A673 (cell line): ENCODE measurements at regions not wholly inside any gene's neighbourhood (a gene's known extent, or its start where the extent isn't known, plus 50 kb on each side); places are given as distances from the start of the nearest gene placed in this dataset.

Source experiments
- BruUV-seq: library from RNA; stranded (reverse); fragments of 400-500 nt; replicated peaks from 2 replicates; lab custom pipeline; 2021; lab: Mats Ljungman, UMichigan
- CTCF ChIA-PET: fragments of 300-600 bp; sonication (Branson Sonifier 250); formaldehyde crosslinking; loops from one replicate; lab custom pipeline; 2022; ENCODE audit warnings: antibody characterized with exemption; lab: Charles Lee
- POLR2A ChIA-PET: fragments of 300-600 bp; sonication (Branson Sonifier 250); formaldehyde crosslinking; loops from one replicate; lab custom pipeline; 2022; ENCODE audit warnings: antibody characterized with exemption; ENCODE audit not compliant: low non-redundant PET; lab: Charles Lee
- DNase-seq: peaks from one replicate; pipeline ENCODE4 v3.0.0-alpha.2; 2015; ENCODE audit warnings: low spot score
- H3K27ac ChIP-seq: fragments of 200-600 bp; sonication (generic); 2 replicates; pipeline ENCODE4 v1.5.1; 2016; ENCODE audit warnings: mixed run types, low read depth, mild to moderate bottlenecking, mixed read lengths, antibody characterized with exemption, low read length; ENCODE audit not compliant: poor library complexity, severe bottlenecking
- H3K27me3 ChIP-seq: fragments of 200-600 bp; sonication (generic); replicated peaks from 2 replicates; pipeline ENCODE4 v1.6.1; 2017; ENCODE audit warnings: mixed run types, low read depth, mild to moderate bottlenecking, mixed read lengths, antibody characterized with exemption, low read length; ENCODE audit not compliant: insufficient read depth, poor library complexity
- H3K36me3 ChIP-seq: fragments of 200-600 bp; sonication (generic); 2 replicates; pipeline ENCODE4 v1.6.1; 2016; ENCODE audit warnings: mixed run types, mild to moderate bottlenecking, mixed read lengths, antibody characterized with exemption, low read length; ENCODE audit not compliant: insufficient read depth, poor library complexity, severe bottlenecking
- H3K4me1 ChIP-seq: fragments of 200-600 bp; sonication (generic); 2 replicates; pipeline ENCODE4 v1.6.1; 2017; ENCODE audit warnings: mixed run types, mild to moderate bottlenecking, mixed read lengths, antibody characterized with exemption, low read length; ENCODE audit not compliant: insufficient read depth, poor library complexity, severe bottlenecking
- H3K4me3 ChIP-seq: fragments of 200-600 bp; sonication (generic); 2 replicates; pipeline ENCODE4 v1.5.1; 2016; ENCODE audit warnings: low read depth, mixed run types, mild to moderate bottlenecking, mixed read lengths, low read length; ENCODE audit not compliant: poor library complexity, severe bottlenecking
- H3K9me3 ChIP-seq: fragments of 200-600 bp; sonication (generic); 2 replicates; pipeline ENCODE4 v1.6.1; 2016; ENCODE audit warnings: mixed run types, low read depth, mild to moderate bottlenecking, mixed read lengths, antibody characterized with exemption, low read length; ENCODE audit not compliant: poor library complexity, severe bottlenecking
- CTCF ChIP-seq: fragments of 300-800, 200-600 bp; sonication (generic); conservative IDR thresholded peaks from 2 replicates; pipeline ENCODE4 v1.5.1; 2017; ENCODE audit warnings: low read depth, mild to moderate bottlenecking, antibody characterized with exemption, low read length, moderate library complexity, mixed read lengths
- EZH2 ChIP-seq: fragments of 200-600 bp; sonication (generic); IDR thresholded peaks from 2 replicates; pipeline ENCODE4 v1.6.1; 2017; ENCODE audit warnings: borderline replicate concordance, low read depth, mild to moderate bottlenecking, mixed read lengths, antibody characterized with exemption, low read length; ENCODE audit not compliant: poor library complexity, severe bottlenecking
- intact Hi-C: fragments of 100-400 bp; cut with micrococcal nuclease; formaldehyde crosslinking; loops from one replicate; pipeline ENCODE4 v1.10.0; 2022; ENCODE audit not compliant: unreplicated experiment

- Histone ChIP-seq H3K27me3 (no peaks in the 10 kb centered on the region), H3K9me3 (no peaks in the 10 kb centered on the region), H3K4me1 (peaks cover 4% of the 10 kb centered on the region), H3K4me3 (no peak overlapping the region), H3K36me3 (no peaks in the 10 kb centered on the region), H3K27ac (no peak overlapping the region)
- intact Hi-C loops, result no loop called here
- CTCF ChIA-PET, result no interaction called here
- TF ChIP-seq CTCF (no peak), EZH2 (no peak)
- POLR2A ChIA-PET, result no interaction called here
- DNase-seq, result no peak
- BruUV-seq, result no TSS peak
Measured at GRCh38 chr17:77899498-77899897, 59.0 kb upstream of the TNRC6C start.

- H3K9me3 ChIP-seq, result no peaks in the 10 kb centered on the region
- H3K27ac ChIP-seq, result no peak overlapping the region
- intact Hi-C loops, result no loop called here
- H3K4me3 ChIP-seq, result no peak overlapping the region
- no TSS peak for BruUV-seq
- H3K36me3 ChIP-seq, result no peaks in the 10 kb centered on the region
- TF ChIP-seq CTCF (no peak), EZH2 (no peak)
- ChIA-PET POLR2A (no interaction called here), CTCF (no interaction called here)
- peaks cover 4% of the 10 kb centered on the region for H3K4me1 ChIP-seq
- H3K27me3 ChIP-seq, result no peaks in the 10 kb centered on the region
- DNase-seq, result no peak
Measured at GRCh38 chr17:77901481-77901880, 57.0 kb upstream of the TNRC6C start.

- TF ChIP-seq CTCF, result no peak
- Histone ChIP-seq H3K27ac (no peak overlapping the region), H3K36me3 (no peaks in the 10 kb centered on the region), H3K9me3 (no peaks in the 10 kb centered on the region), H3K27me3 (no peaks in the 10 kb centered on the region), H3K4me3 (no peak overlapping the region), H3K4me1 (no peaks in the 10 kb centered on the region)
- intact Hi-C loops, result no loop called here
- CTCF ChIA-PET, result no interaction called here
- POLR2A ChIA-PET, result no interaction called here
- no TSS peak for BruUV-seq
- no peak for DNase-seq
Measured at GRCh38 chr17:77905266-77905665, 53.2 kb upstream of the TNRC6C start.
